Right lobe of liver (tissue), 6 donors: ENCODE measurements at regions not wholly inside any gene's neighbourhood (a gene's known extent, or its start where the extent isn't known, plus 50 kb on each side); places are given as distances from the start of the nearest gene placed in this dataset.

Experiments used
- ATAC-seq, 4 donors: fragments of 200-7000 bp; cut with Tn5 transposase; one replicate each; pipeline ENCODE4 v1.9.1; 2020; ENCODE audit warnings: mild to moderate bottlenecking in 4 of 4, moderate library complexity in 4 of 4
- DNase-seq, 3 donors: peaks; one replicate each; pipeline ENCODE4 v3.0.0-alpha.2; 2020
- H3K27ac ChIP-seq, 3 donors: fragments of 200-600 bp; one replicate each; pipeline ENCODE4 v1.8.0; 2022
- H3K27me3 ChIP-seq, 2 donors: fragments of 200-600 bp; one replicate each; pipeline ENCODE4 v1.8.0; 2022
- H3K36me3 ChIP-seq, 4 donors: fragments of 200-600 bp; sonication (generic) in 1 of 4; one replicate each; pipeline versions ENCODE4 v1.5.1 to v1.8.0; 2017 to 2022; ENCODE audit warnings: control low read depth in 1 of 4
- H3K4me1 ChIP-seq, 4 donors: fragments of 200-600 bp; sonication (generic) in 1 of 4; one replicate each; pipeline versions ENCODE4 v1.5.1 to v1.8.0; 2017 to 2022; ENCODE audit warnings: control low read depth in 1 of 4
- H3K4me3 ChIP-seq, 3 donors: fragments of 200-600 bp; one replicate each; pipeline ENCODE4 v1.8.0; 2022
- H3K9me3 ChIP-seq, 4 donors: fragments of 200-600 bp; sonication (generic) in 1 of 4; one replicate each; pipeline versions ENCODE4 v1.5.1 to v1.8.0; 2017 to 2022; ENCODE audit warnings: control low read depth in 1 of 4
- POLR2A ChIP-seq: fragments of 450-650 bp; IDR thresholded peaks from one replicate; pipeline ENCODE4 v1.6.1; 2017; ENCODE audit warnings: antibody characterized with exemption, mild to moderate bottlenecking
- WGBS: methylation state at CpG from one replicate; pipeline ENCODE4 v1.1.6; 2018; ENCODE audit warnings: low coverage, low lambda C conversion rate; ENCODE audit not compliant: insufficient coverage; ENCODE audit errors: missing lambda C conversion rate; 5-methylcytosine and 5-hydroxymethylcytosine counted together
- intact Hi-C, 2 donors: fragments of 100-400 bp; cut with DNase I; formaldehyde crosslinking; loops; one replicate each; pipeline versions ENCODE4 v1.11.2 to v1.14.1; 2022
- TF ChIP-seq, protein P1 (sequence below), 4 donors: fragments of 200-600 bp in 3 of 4; fragments of 450-650 bp in 1 of 4; IDR thresholded peaks; one replicate each; pipeline versions ENCODE4 v1.5.1 to v1.8.0; 2016 to 2022; ENCODE audit warnings: antibody characterized with exemption in 4 of 4, mild to moderate bottlenecking in 2 of 4
- donor health status: DM: no; HTN: yes; CAD: no.
- donor health status: DM: no; HTN: no; CAD: no.
- donor health status: DM: no; HTN: no; CAD: no.
- donor health status: DM: no; HTN: yes; CAD: no.
- donor health status: DM: no; HTN: yes; CAD: no.

- intact Hi-C loops, result no loop called here
- TF ChIP-seq, protein P1, sequence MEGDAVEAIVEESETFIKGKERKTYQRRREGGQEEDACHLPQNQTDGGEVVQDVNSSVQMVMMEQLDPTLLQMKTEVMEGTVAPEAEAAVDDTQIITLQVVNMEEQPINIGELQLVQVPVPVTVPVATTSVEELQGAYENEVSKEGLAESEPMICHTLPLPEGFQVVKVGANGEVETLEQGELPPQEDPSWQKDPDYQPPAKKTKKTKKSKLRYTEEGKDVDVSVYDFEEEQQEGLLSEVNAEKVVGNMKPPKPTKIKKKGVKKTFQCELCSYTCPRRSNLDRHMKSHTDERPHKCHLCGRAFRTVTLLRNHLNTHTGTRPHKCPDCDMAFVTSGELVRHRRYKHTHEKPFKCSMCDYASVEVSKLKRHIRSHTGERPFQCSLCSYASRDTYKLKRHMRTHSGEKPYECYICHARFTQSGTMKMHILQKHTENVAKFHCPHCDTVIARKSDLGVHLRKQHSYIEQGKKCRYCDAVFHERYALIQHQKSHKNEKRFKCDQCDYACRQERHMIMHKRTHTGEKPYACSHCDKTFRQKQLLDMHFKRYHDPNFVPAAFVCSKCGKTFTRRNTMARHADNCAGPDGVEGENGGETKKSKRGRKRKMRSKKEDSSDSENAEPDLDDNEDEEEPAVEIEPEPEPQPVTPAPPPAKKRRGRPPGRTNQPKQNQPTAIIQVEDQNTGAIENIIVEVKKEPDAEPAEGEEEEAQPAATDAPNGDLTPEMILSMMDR (IDR thresholded peaks at IDR 0.05), result no peak
- DNase-seq (no peak), ATAC-seq (no peak)
- no peak overlapping the region for H3K4me3 ChIP-seq
- no peaks in the 10 kb centered on the region for H3K27me3 ChIP-seq
- H3K27ac ChIP-seq, result no peak overlapping the region
- H3K9me3 ChIP-seq, result no peaks in the 10 kb centered on the region
- 54% methylated on average over 4 of the region's 4 CpGs for WGBS
- H3K36me3 ChIP-seq, result no peaks in the 10 kb centered on the region
- no peaks in the 10 kb centered on the region for H3K4me1 ChIP-seq
These were observed 113.9 kb upstream of the CACNA1E start for GRCh38 chr1:181369416-181369815.

DNA sequence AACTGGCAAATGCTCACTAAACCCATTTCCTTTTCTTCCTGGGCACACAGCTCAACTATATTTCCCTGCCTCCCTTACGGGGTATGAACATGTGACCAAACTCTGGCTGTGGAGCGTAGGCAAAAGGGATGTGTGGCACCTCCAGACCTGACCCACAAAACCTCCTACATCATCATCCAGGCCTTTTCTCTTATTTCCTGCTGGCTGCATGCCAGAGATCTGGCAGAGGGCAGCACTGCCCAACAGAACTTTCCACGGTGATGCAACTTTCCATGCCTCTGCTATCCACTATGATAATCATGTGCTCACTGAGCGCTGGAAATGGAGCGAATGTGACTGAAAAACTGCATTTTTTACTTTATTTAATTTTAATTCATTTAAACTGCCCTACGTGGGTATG, 99.6 kb upstream of the CACNA1E start:
- Histone ChIP-seq H3K27me3 (no peaks in the 10 kb centered on the region), H3K4me1 (no peaks in the 10 kb centered on the region), H3K27ac (no peak overlapping the region), H3K9me3 (no peaks in the 10 kb centered on the region), H3K36me3 (no peaks in the 10 kb centered on the region), H3K4me3 (no peak overlapping the region)
- 47% methylated on average over 6 of the region's 6 CpGs for WGBS
- ATAC-seq, result peak in 2 of 4 donors; percentile 30 to 75
- intact Hi-C loops, result no loop called here
- peak in 1 of 3 donors; percentile 26 for DNase-seq
- TF ChIP-seq, protein P1 (IDR thresholded peaks at IDR 0.05), result no peak
- TF ChIP-seq POLR2A, result no peak

GRCh38 chr1:181386340-181386739, 97.0 kb upstream of the CACNA1E start:
- Histone ChIP-seq H3K4me1 (no peaks in the 10 kb centered on the region), H3K27ac (no peak overlapping the region), H3K9me3 (no peaks in the 10 kb centered on the region), H3K4me3 (no peak overlapping the region), H3K36me3 (no peaks in the 10 kb centered on the region), H3K27me3 (no peaks in the 10 kb centered on the region)
- intact Hi-C loops, result no loop called here
- ATAC-seq (no peak), DNase-seq (no peak)
- TF ChIP-seq, protein P1 (IDR thresholded peaks at IDR 0.05), result no peak
- no peak for TF ChIP-seq POLR2A
- 43% methylated on average over 2 of the region's 2 CpGs for WGBS

DNA sequence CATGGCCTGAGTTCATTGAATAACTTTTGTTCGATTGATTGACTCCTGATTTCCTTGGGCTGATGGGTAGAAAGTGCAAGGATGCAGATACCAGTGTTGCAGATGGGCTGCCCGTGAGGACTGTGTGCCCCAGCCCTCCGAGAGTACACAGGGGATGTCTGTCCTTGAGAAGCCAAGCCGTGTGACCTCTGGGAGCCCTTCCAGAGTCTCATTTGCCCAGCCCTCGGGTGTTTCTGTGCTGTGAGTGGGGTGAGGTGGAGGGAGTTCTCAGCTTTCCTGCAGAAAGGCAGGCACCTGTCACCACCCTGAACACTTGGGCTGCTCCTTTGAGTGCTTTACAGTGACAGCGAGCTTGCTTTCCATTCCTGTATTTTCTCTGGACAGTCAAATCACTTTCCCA, 96.4 kb upstream of the CACNA1E start:
- no peak overlapping the region for H3K4me3 ChIP-seq
- no peak for ATAC-seq
- 95% methylated on average over 3 of the region's 6 CpGs for WGBS
- TF ChIP-seq POLR2A, result no peak
- TF ChIP-seq, protein P1 (IDR thresholded peaks at IDR 0.05), result no peak
- no peak overlapping the region for H3K27ac ChIP-seq
- no peaks in the 10 kb centered on the region for H3K4me1 ChIP-seq
- intact Hi-C loops, result no loop called here
- DNase-seq, result no peak
- no peaks in the 10 kb centered on the region for H3K36me3 ChIP-seq
- no peaks in the 10 kb centered on the region for H3K27me3 ChIP-seq
- H3K9me3 ChIP-seq, result no peaks in the 10 kb centered on the region

DNA sequence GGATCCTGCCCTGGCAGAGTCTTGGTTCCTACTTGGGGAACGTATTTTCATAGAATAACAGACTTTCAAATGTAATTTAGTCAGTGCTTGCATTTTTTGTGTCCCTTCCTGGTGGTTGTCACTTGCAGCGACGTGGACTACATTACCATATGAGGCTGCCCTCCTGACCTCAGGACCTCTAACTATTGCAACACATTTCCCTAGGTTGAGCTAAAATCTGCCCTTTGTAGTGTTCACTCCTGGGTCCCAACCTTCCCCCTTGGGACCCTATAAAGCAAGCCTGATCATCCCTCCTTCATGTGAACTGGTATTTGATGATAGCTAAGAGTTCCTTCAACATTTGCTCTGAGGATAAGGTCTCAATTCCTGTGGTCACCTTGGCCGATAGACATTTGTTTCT, 95.6 kb upstream of the CACNA1E start:
- Histone ChIP-seq H3K4me3 (no peak overlapping the region), H3K36me3 (no peaks in the 10 kb centered on the region), H3K4me1 (no peaks in the 10 kb centered on the region), H3K27ac (no peak overlapping the region), H3K9me3 (no peaks in the 10 kb centered on the region), H3K27me3 (no peaks in the 10 kb centered on the region)
- ATAC-seq, result no peak
- intact Hi-C loops, result no loop called here
- DNase-seq, result no peak
- WGBS, result 65% methylated on average over 4 of the region's 4 CpGs
- TF ChIP-seq, protein P1 (IDR thresholded peaks at IDR 0.05), result no peak
- TF ChIP-seq POLR2A, result no peak
